AG09309 (cell line): ENCODE measurements at regions not wholly inside any gene's neighbourhood (a gene's known extent, or its start where the extent isn't known, plus 50 kb on each side); places are given as distances from the start of the nearest gene placed in this dataset.

Experiments used
- DNase-seq: peaks from one replicate; pipeline ENCODE4 v3.0.0-alpha.2; 2010; ENCODE audit warnings: low read depth
- H3K4me3 ChIP-seq: 2 replicates; pipeline ENCODE4 v1.5.1; 2011; ENCODE audit warnings: mild to moderate bottlenecking, low read depth, low read length, moderate library complexity; ENCODE audit not compliant: control insufficient read depth
- TF ChIP-seq, protein P1 (sequence below): IDR thresholded peaks from 2 replicates; pipeline ENCODE4 v1.5.1; 2011; ENCODE audit warnings: mild to moderate bottlenecking, low read depth, low read length, inconsistent platforms; ENCODE audit not compliant: insufficient read depth, control insufficient read depth; ENCODE audit errors: missing control alignments

DNA sequence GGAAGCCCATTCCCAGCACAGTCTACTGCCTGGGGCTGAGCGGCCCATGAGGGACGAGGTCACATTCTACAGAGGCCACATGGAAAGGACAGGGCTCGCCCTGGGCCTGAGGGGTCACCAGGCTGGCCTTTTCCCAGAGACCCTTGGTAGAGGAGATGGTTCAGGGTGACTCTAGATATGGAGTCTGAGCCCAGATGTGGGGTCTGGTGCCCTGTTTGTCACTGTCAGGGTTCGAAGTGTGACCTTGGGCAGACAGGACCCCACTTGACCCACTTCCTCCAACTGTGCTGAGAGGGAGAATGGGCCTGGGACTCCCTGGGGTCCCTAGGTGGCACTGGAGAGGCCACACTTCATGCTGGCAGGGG, 81.0 kb downstream of the MYEOV start:
- TF ChIP-seq, protein P1, sequence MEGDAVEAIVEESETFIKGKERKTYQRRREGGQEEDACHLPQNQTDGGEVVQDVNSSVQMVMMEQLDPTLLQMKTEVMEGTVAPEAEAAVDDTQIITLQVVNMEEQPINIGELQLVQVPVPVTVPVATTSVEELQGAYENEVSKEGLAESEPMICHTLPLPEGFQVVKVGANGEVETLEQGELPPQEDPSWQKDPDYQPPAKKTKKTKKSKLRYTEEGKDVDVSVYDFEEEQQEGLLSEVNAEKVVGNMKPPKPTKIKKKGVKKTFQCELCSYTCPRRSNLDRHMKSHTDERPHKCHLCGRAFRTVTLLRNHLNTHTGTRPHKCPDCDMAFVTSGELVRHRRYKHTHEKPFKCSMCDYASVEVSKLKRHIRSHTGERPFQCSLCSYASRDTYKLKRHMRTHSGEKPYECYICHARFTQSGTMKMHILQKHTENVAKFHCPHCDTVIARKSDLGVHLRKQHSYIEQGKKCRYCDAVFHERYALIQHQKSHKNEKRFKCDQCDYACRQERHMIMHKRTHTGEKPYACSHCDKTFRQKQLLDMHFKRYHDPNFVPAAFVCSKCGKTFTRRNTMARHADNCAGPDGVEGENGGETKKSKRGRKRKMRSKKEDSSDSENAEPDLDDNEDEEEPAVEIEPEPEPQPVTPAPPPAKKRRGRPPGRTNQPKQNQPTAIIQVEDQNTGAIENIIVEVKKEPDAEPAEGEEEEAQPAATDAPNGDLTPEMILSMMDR, result no peak
- DNase-seq, result no peak
- no peak overlapping the region for H3K4me3 ChIP-seq

DNA sequence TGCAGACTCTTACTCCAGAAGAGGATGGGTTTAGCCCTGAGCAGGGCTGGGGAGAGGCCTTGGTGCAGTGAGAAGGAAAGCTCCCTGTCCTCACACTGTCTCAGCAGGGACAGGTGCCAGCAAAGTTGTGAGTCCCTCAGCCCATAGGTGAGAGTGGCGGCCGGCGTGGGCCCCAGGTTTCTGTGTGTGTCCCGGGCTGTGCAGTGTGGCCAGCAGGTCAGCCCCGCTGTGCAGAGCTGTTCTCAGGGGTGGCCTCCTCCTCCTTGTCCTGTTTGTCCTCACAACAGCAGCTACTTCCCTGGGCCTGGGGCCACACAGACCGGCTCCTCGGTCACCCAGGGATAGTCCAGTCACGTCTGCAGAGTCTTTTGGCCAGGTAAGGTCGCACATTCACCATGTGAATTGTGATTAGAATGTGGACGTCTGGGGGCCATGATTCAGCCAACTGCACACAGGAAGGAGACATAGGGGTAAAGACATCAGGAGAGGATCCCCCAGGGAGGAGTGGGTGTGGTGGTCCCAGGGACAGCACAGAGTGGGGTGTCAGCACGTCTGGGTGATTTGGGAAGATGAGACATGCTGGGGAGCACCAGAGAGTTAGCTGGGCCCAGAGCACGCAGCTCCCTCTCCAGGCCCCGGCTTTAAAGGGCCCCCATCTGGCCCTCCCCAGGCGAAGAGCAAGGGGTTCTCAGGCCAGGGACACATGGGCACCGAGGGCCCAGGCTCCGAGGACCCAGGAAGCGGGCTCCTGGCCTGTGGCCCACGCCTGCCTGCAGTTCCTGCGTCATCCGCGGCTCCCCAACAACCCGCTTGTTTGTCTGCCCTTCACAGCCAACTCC, 81.6 kb downstream of the MYEOV start:
- DNase-seq, result no peak
- no peak overlapping the region for H3K4me3 ChIP-seq
- TF ChIP-seq, protein P1, result no peak

DNA sequence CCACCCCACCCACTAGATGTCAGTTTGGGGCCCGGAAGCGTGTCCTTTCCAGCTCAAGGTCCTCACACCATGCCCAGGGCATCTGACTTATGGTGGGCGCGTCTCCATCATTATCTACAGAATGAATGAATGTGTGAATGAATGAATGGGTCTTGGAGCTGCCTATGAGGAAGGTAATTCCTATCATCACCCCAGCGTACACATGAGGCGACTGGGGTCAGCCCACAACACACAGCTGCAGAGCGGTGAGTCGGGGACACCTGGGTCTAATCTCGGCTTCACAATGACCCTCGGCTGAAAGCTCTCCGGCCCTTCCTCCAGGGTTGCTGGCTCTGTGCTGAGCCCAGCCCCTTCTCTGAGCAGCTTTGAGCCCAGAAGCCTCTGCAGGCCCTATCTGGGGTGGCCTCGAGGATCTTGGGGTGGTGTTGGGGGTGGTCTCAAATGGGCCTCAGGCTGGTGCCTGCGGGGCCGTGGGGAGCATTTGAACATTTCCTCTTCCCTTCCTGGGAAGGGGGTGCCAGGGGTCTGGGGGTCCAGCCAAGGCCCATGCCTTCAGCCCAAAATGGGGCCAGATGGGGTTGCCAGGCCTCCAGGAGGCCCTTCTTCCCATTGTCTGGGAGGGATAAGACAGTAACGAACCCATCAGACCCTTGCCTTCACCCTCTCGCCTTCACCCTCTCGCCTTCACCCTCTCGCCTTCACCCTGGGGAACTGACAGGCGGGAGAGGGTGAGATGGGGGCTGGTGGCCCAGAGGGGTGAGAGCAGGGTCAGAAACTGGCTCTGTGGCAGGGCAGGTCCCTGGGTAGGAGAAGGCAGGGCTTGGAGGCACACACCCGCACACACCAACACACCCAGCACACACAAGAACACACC, 82.4 kb downstream of the MYEOV start:
- TF ChIP-seq, protein P1, result no peak
- H3K4me3 ChIP-seq, result no peak overlapping the region
- no peak for DNase-seq

DNA sequence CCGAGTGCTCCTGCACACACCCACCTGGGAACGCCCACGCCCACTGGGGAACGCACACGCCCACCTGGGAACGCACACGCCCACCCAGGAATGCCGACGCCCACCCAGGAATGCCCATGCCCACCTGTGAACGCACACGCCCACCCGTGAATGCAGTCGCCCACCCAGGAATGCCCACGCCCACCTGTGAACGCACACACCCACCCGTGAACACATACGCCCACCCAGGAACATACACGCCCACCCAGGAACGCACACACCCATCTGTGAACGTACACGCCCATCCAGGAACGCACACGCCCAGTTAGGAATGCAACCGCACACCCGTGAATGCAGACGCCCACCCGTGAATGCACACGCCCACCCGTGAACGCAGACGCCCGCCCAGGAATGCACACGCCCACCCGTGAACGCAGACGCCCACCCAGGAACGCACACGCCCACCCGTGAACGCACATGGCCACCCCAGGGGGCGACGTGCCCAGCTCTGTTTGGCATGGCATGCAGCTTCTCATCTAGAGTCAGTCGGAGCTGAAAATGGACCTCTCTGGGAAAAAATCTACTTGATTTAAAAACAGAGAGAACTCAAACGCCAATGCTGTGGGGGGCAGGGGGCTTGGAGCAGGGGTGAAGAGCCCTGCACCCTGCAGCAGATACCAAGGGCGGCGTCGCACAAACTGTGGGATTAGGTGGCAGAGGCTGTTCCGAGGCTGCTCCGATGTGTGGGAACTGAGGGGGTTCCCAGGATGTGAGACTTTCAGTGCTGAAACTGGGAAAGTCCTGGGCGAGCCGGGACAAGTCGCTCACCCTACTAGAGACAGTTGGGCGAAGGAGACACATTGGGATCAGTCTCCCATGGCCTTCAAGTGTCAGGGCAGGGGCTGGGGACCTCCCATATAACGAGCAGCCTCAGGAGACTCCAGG, 83.3 kb downstream of the MYEOV start:
- no peak overlapping the region for H3K4me3 ChIP-seq
- DNase-seq, result no peak
- TF ChIP-seq, protein P1, result no peak

DNA sequence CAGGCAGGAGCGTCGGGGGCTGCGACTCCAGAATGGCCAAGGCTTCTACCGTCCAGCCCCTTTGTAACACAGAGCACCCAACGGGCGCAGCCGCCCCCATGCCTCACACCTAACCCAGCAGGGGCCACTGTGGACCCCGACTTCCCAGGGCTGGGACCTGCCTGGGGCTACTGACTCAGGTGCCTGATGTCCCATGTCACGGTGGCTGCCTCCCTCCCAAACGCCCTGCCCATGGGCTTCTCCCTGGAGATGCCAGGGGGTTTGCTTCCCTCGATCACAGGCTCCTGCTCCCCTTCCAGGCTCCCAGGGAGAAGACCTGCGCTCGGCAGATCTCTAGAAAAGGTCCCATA, 84.0 kb downstream of the MYEOV start:
- H3K4me3 ChIP-seq, result no peak overlapping the region
- TF ChIP-seq, protein P1, result no peak
- no peak for DNase-seq

DNA sequence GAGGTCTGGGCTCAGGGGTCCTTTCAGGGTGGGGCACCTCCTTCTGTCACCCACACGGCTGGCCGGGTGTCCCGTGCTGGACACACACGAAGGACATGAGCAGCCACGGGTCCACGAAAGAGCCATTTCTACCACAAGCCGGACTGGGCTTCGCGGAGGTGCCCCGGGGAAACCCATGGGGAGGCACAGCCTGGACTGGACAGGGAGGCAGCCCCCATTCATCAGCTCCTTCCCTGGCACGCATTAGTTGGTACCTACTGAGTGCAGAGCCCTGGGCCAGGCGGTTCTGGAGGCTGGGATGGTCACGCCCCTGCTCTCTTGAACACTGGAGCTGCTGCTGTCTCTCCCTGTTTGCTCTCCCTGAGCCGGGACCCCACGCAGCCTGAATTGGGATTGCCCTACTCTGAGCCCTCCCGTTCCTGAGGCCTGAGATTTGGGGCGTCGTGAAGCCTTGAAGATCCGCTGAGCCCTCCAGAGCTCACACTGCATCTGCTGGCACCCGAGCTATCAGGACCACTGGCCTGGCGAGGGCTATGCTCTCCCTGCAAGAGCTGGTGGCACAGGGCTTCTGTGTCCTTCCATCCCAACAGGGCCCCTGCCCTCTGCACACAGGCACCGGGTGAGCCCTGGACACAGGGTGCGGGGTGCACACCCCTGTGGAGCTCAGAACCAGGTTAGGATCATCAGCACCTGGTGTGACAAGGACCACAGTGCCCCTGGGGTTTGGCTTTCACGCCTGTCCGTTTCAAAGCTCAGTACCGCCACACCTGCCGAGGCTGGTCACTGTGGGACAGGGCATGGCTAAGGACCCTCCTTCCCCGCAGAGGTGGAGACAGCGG, 84.6 kb downstream of the MYEOV start:
- no peak for DNase-seq
- TF ChIP-seq, protein P1, result no peak
- H3K4me3 ChIP-seq, result no peak overlapping the region
